Calu3 (cell line): ENCODE measurements at regions not wholly inside any gene's neighbourhood (a gene's known extent, or its start where the extent isn't known, plus 50 kb on each side); places are given as distances from the start of the nearest gene placed in this dataset.

Source experiments
- BruUV-seq: library from RNA; stranded (reverse); fragments of 400-500 nt; replicated peaks from 2 replicates; lab custom pipeline; 2021; lab: Mats Ljungman, UMichigan
- CTCF ChIA-PET: fragments of 300-600 bp; sonication (Branson Sonifier 250); formaldehyde crosslinking; loops from one replicate; lab custom pipeline; 2022; ENCODE audit warnings: antibody characterized with exemption; lab: Charles Lee
- DNase-seq: peaks from one replicate; pipeline ENCODE4 v3.0.0; 2022
- H3K27ac Mint-ChIP-seq: one replicate; pipeline ENCODE4 v1.8.0; 2022; ENCODE audit warnings: mixed read lengths; ENCODE audit not compliant: unreplicated experiment
- H3K27me3 Mint-ChIP-seq: one replicate; pipeline ENCODE4 v1.8.0; 2022; ENCODE audit warnings: mixed read lengths; ENCODE audit not compliant: unreplicated experiment
- H3K36me3 Mint-ChIP-seq: one replicate; pipeline ENCODE4 v1.8.0; 2022; ENCODE audit warnings: mild to moderate bottlenecking, moderate library complexity, mixed read lengths; ENCODE audit not compliant: insufficient read depth, unreplicated experiment
- H3K4me1 Mint-ChIP-seq: one replicate; pipeline ENCODE4 v1.8.0; 2022; ENCODE audit warnings: mild to moderate bottlenecking, low read depth, mixed read lengths; ENCODE audit not compliant: unreplicated experiment
- H3K4me3 Mint-ChIP-seq: one replicate; pipeline ENCODE4 v1.8.0; 2022; ENCODE audit warnings: mild to moderate bottlenecking, low read depth, moderate library complexity, mixed read lengths; ENCODE audit not compliant: unreplicated experiment
- H3K9me3 Mint-ChIP-seq: one replicate; pipeline ENCODE4 v1.8.0; 2022; ENCODE audit warnings: low read depth, mixed read lengths; ENCODE audit not compliant: unreplicated experiment
- intact Hi-C: fragments of 100-400 bp; cut with micrococcal nuclease; formaldehyde crosslinking; loops from one replicate; pipeline ENCODE4 v1.10.0; 2022; ENCODE audit not compliant: unreplicated experiment
- TF ChIP-seq, protein P1 (sequence below): fragments of 200-600 bp; IDR thresholded peaks from one replicate; pipeline ENCODE4 v1.8.0; 2022; ENCODE audit warnings: antibody characterized with exemption; ENCODE audit not compliant: unreplicated experiment

DNA sequence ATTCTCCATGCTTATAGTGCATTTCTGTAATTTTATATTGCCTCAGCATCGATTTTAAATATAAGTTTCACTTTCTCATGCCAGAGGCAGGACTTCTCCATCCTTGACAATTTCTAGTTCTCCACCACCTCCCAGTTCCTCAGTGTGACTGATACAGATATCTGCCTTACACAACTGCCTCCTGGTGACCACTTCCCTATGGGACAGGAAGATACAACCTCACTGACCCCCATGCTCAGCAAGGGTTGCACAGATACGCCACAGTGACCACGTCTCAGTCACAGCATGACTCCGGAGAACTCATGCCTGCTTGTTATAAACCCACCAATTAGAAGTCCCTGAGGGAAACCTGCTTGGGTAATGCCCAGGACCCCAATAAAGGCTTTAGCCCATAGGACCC is 284.0 kb upstream of the MC4R start:
- Mint-ChIP-seq H3K36me3 (no peaks in the 10 kb centered on the region), H3K4me3 (no peak overlapping the region), H3K27ac (no peak overlapping the region), H3K4me1 (no peaks in the 10 kb centered on the region), H3K9me3 (peaks cover 2% of the 10 kb centered on the region), H3K27me3 (no peaks in the 10 kb centered on the region)
- intact Hi-C loops: no loop called here
- CTCF ChIA-PET: no interaction called here
- TF ChIP-seq, protein P1, sequence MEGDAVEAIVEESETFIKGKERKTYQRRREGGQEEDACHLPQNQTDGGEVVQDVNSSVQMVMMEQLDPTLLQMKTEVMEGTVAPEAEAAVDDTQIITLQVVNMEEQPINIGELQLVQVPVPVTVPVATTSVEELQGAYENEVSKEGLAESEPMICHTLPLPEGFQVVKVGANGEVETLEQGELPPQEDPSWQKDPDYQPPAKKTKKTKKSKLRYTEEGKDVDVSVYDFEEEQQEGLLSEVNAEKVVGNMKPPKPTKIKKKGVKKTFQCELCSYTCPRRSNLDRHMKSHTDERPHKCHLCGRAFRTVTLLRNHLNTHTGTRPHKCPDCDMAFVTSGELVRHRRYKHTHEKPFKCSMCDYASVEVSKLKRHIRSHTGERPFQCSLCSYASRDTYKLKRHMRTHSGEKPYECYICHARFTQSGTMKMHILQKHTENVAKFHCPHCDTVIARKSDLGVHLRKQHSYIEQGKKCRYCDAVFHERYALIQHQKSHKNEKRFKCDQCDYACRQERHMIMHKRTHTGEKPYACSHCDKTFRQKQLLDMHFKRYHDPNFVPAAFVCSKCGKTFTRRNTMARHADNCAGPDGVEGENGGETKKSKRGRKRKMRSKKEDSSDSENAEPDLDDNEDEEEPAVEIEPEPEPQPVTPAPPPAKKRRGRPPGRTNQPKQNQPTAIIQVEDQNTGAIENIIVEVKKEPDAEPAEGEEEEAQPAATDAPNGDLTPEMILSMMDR: no peak
- DNase-seq: no peak
- BruUV-seq: no TSS peak

DNA sequence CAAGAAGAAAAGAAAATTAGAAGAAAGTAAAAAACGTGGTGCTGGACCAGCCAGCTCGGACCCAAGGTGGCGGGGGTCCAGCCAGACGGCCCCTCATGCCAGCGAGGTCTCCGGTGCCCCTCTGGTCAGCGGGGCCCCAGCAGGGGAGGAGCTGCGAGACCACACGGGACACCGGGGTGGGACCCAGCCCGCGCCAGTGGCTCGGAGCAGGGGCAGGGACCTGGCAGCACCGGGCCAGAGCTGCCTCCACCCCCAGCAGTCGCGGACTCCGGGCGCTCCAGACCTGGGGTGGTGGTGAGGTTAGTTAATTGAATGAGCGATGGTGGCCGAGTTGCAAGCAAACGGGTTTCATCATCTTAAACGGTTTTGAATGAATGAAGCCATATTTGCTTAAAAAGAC is 289.9 kb upstream of the MC4R start:
- no peaks in the 10 kb centered on the region for H3K27me3 Mint-ChIP-seq
- TF ChIP-seq, protein P1: no peak
- CTCF ChIA-PET: no interaction called here
- H3K4me1 Mint-ChIP-seq: no peaks in the 10 kb centered on the region
- intact Hi-C loops: no loop called here
- H3K9me3 Mint-ChIP-seq: peaks cover 2% of the 10 kb centered on the region
- H3K36me3 Mint-ChIP-seq: no peaks in the 10 kb centered on the region
- H3K4me3 Mint-ChIP-seq: no peak overlapping the region
- no peak overlapping the region for H3K27ac Mint-ChIP-seq
- BruUV-seq: no TSS peak
- no peak for DNase-seq

DNA sequence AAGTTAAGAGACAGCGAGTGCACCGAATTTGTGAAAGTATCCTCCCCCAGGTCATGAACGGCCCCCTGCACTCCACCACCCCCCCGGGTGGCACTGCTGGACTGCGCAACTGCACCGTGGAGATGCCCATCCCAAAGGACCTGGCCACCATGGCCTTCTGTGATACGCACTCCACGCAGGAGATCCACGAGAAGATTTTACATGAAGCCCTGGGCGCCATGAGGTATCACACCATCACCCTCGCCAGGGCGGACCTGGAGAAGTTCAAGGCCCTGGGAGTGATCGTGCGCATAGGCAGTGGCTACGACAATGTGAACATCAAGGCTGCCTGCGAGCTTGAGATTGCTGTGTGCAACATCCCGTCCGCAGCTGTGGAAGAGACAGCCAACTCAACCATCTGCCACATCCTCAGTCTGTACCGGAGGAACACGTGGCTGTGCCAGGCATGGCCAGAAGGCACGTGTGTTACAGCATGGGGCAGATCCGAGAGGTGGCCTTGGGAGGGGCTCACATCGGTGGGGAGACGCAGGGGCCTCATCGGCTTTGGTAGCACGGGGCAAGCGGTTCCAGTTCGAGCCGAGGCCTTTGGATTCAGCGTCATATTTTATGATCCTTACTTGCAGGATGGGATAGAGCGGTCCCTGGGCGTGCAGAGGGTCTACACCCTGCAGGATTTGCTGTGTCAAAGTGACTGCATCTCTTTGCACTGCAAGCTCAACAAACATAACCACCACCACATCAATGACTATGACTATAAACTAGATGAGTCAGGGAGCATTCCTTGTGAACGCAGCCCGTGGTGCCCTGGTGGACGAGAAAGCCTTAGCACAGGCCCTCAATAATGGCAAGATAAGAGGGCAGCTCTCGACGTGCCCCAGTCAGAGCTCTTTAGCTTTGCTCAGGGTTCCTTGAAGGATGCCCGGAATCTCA is 290.8 kb upstream of the MC4R start:
- Mint-ChIP-seq H3K4me3 (no peak overlapping the region), H3K9me3 (no peaks in the 10 kb centered on the region), H3K36me3 (no peaks in the 10 kb centered on the region), H3K4me1 (no peaks in the 10 kb centered on the region), H3K27ac (no peak overlapping the region), H3K27me3 (no peaks in the 10 kb centered on the region)
- DNase-seq: no peak
- CTCF ChIA-PET: no interaction called here
- no TSS peak for BruUV-seq
- TF ChIP-seq, protein P1: no peak
- intact Hi-C loops: no loop called here

DNA sequence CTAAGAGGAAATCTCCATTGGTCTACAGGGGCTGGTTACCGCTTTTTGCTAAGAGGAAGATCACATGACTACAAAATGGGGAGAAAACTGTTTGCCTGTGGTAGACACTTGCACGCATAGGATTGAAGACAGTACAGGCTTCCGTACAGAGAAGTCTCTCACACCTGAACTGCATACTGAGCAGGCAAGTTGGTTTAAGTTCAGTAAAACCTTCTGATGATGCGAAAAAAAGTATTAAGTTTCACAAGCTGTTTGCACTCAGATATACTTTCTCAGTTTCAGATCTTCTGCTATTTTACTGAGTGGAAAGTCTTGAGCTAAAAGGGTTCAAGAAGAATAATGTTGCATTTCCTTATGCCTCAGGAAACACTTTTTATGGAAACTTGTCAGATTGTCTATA is 292.2 kb upstream of the MC4R start:
- intact Hi-C loops: no loop called here
- no peak for DNase-seq
- CTCF ChIA-PET: no interaction called here
- Mint-ChIP-seq H3K9me3 (no peaks in the 10 kb centered on the region), H3K27me3 (no peaks in the 10 kb centered on the region), H3K4me3 (no peak overlapping the region), H3K36me3 (no peaks in the 10 kb centered on the region), H3K4me1 (no peaks in the 10 kb centered on the region), H3K27ac (no peak overlapping the region)
- BruUV-seq: no TSS peak
- TF ChIP-seq, protein P1: no peak
